HEK293 (cell line): ENCODE measurements at regions not wholly inside any gene's neighbourhood (a gene's known extent, or its start where the extent isn't known, plus 50 kb on each side); places are given as distances from the start of the nearest gene placed in this dataset.

Experiments used
- ATF2 ChIP-seq: fragments of 450-650 bp; formaldehyde crosslinking; IDR thresholded peaks from 2 replicates; pipeline ENCODE4 v1.5.1; 2016; ENCODE audit warnings: missing biosample characterization, missing genetic modification characterization, low read depth
- GLI2 ChIP-seq: fragments of 450-650 bp; formaldehyde crosslinking; IDR thresholded peaks from 2 replicates; pipeline ENCODE4; 2017; ENCODE audit warnings: missing biosample characterization, missing genetic modification characterization, low read depth, borderline replicate concordance
- HOXA7 ChIP-seq: sonication (generic); formaldehyde crosslinking; IDR thresholded peaks from 2 replicates; pipeline ENCODE4 v1.8.1; 2022; ENCODE audit warnings: missing genetic modification reagents, borderline replicate concordance
- KLF1 ChIP-seq: fragments of 450-650 bp; formaldehyde crosslinking; IDR thresholded peaks from 2 replicates; pipeline ENCODE4 v1.5.1; 2016; ENCODE audit warnings: missing biosample characterization, missing genetic modification characterization
- KLF16 ChIP-seq: fragments of 450-650 bp; formaldehyde crosslinking; IDR thresholded peaks from 2 replicates; pipeline ENCODE4 v1.5.1; 2017; ENCODE audit warnings: missing biosample characterization, missing genetic modification characterization
- KLF17 ChIP-seq: fragments of 450-650 bp; formaldehyde crosslinking; IDR thresholded peaks from 2 replicates; pipeline ENCODE4 v1.5.1; 2016; ENCODE audit warnings: missing biosample characterization, missing genetic modification characterization
- OSR2 ChIP-seq: fragments of 450-650 bp; formaldehyde crosslinking; IDR thresholded peaks from 2 replicates; pipeline ENCODE4 v1.5.1; 2016; ENCODE audit warnings: missing biosample characterization, missing genetic modification characterization
- PRDM10 ChIP-seq: fragments of 450-650 bp; formaldehyde crosslinking; IDR thresholded peaks from 2 replicates; pipeline ENCODE4 v1.5.1; 2016; ENCODE audit warnings: missing biosample characterization, missing genetic modification characterization
- PRDM4 ChIP-seq: fragments of 450-650 bp; formaldehyde crosslinking; IDR thresholded peaks from 2 replicates; pipeline ENCODE4 v1.5.1; 2017; ENCODE audit warnings: missing biosample characterization, missing genetic modification characterization
- ZBTB48 ChIP-seq: fragments of 450-650 bp; formaldehyde crosslinking; IDR thresholded peaks from 2 replicates; pipeline ENCODE4 v1.5.1; 2016; ENCODE audit warnings: missing biosample characterization, missing genetic modification characterization
- ZBTB8A ChIP-seq: fragments of 450-650 bp; formaldehyde crosslinking; IDR thresholded peaks from 2 replicates; pipeline ENCODE4 v1.5.1; 2016; ENCODE audit warnings: missing biosample characterization, missing genetic modification characterization
- ZFP69B ChIP-seq: fragments of 450-650 bp; formaldehyde crosslinking; IDR thresholded peaks from 2 replicates; pipeline ENCODE4 v1.5.1; 2016; ENCODE audit warnings: missing biosample characterization, missing genetic modification characterization
- ZNF133 ChIP-seq: fragments of 450-650 bp; formaldehyde crosslinking; IDR thresholded peaks from 2 replicates; pipeline ENCODE4 v1.5.1; 2016; ENCODE audit warnings: missing biosample characterization, missing genetic modification characterization
- ZNF362 ChIP-seq: fragments of 450-650 bp; formaldehyde crosslinking; IDR thresholded peaks from 2 replicates; pipeline ENCODE4 v1.5.1; 2016; ENCODE audit warnings: missing biosample characterization, missing genetic modification characterization
- ZNF513 ChIP-seq: fragments of 450-650 bp; IDR thresholded peaks from 2 replicates; pipeline ENCODE4 v1.5.1; 2018; ENCODE audit warnings: missing biosample characterization, missing genetic modification characterization
- ZNF561 ChIP-seq: fragments of 450-650 bp; IDR thresholded peaks from 2 replicates; pipeline ENCODE4 v1.5.1; 2018; ENCODE audit warnings: missing biosample characterization, missing genetic modification characterization, borderline replicate concordance
- ZNF580 ChIP-seq: fragments of 450-650 bp; formaldehyde crosslinking; IDR thresholded peaks from 2 replicates; pipeline ENCODE4 v1.5.1; 2016; ENCODE audit warnings: missing biosample characterization, missing genetic modification characterization
- ZNF610 ChIP-seq: fragments of 450-650 bp; formaldehyde crosslinking; IDR thresholded peaks from 2 replicates; pipeline ENCODE4 v1.5.1; 2016; ENCODE audit warnings: missing biosample characterization, missing genetic modification characterization, borderline replicate concordance
- ZNF621 ChIP-seq: fragments of 450-650 bp; formaldehyde crosslinking; IDR thresholded peaks from 2 replicates; pipeline ENCODE4 v1.5.1; 2017; ENCODE audit warnings: missing biosample characterization, missing genetic modification characterization
- ZNF623 ChIP-seq: fragments of 450-650 bp; formaldehyde crosslinking; IDR thresholded peaks from 2 replicates; pipeline ENCODE4 v1.5.1; 2016; ENCODE audit warnings: missing biosample characterization, missing genetic modification characterization
- ZNF701 ChIP-seq: fragments of 450-650 bp; formaldehyde crosslinking; IDR thresholded peaks from 2 replicates; pipeline ENCODE4 v1.5.1; 2016; ENCODE audit warnings: missing biosample characterization, missing genetic modification characterization
- ZNF843 ChIP-seq: fragments of 450-650 bp; formaldehyde crosslinking; IDR thresholded peaks from 2 replicates; pipeline ENCODE4 v1.5.1; 2016; ENCODE audit warnings: missing biosample characterization, missing genetic modification characterization
- ZSCAN18 ChIP-seq: fragments of 450-650 bp; formaldehyde crosslinking; IDR thresholded peaks from 2 replicates; pipeline ENCODE4 v1.5.1; 2016; ENCODE audit warnings: missing biosample characterization, missing genetic modification characterization

GRCh38 chr15:81888748-81889484 lies 156.9 kb downstream of the MEX3B start (continued):
- TF ChIP-seq ZNF513 (tag by site-specific recombination) (peak; percentile 82), ZNF621 (tag by site-specific recombination) (no peak), PRDM4 (tag by site-specific recombination) (peak; percentile 91), KLF17 (tag by site-specific recombination) (no peak), ZNF580 (tag by site-specific recombination) (peak; percentile 86), ZBTB8A (tag by site-specific recombination) (peak; percentile 84), GLI2 (no peak), ZNF701 (tag by site-specific recombination) (peak; percentile 87), HOXA7 (CRISPR knock-in tag) (no peak), PRDM10 (tag by site-specific recombination) (peak; percentile 48; the same call in 1 of the 2 replicates), ZNF843 (tag by site-specific recombination) (peak; percentile 60), ATF2 (no peak), KLF16 (tag by site-specific recombination) (no peak), ZNF610 (tag by site-specific recombination) (peak; percentile 80; the same call in 1 of the 2 replicates), KLF1 (no peak), ZFP69B (tag by site-specific recombination) (no peak; the same call in 1 of the 2 replicates), OSR2 (tag by site-specific recombination) (peak; percentile 66; the same call in 1 of the 2 replicates), ZNF561 (tag by site-specific recombination) (peak; percentile 77; the same call in 1 of the 2 replicates), ZNF133 (no peak), ZNF362 (tag by site-specific recombination) (peak; percentile 28; the same call in 1 of the 2 replicates), ZSCAN18 (tag by site-specific recombination) (no peak), ZNF623 (tag by site-specific recombination) (no peak), ZBTB48 (tag by site-specific recombination) (0 out of 2 replicates have a peak, but pooled peaks have one; percentile 34)
